ENCODE measurements at regions not wholly inside any gene's neighbourhood (a gene's known extent, or its start where the extent isn't known, plus 50 kb on each side); places are given as distances from the start of the nearest gene placed in this dataset.

- H3K4me1 Mint-ChIP-seq: no peaks in the 10 kb centered on the region
- no peak overlapping the region for H3K27ac Mint-ChIP-seq
- TF ChIP-seq ZNF121 (CRISPR knock-in tag; IDR thresholded peaks at IDR 0.05) (no peak), E2F1 (CRISPR knock-in tag; IDR thresholded peaks at IDR 0.05) (no peak), USF1 (CRISPR knock-in tag; IDR thresholded peaks at IDR 0.05) (no peak), IRF2 (CRISPR knock-in tag; IDR thresholded peaks at IDR 0.05; ENCODE audit: borderline replicate concordance, low read depth) (no peak), RORB (CRISPR knock-in tag; IDR thresholded peaks at IDR 0.05) (no peak), JAZF1 (CRISPR knock-in tag; IDR thresholded peaks at IDR 0.05) (no peak), KAT7 (CRISPR knock-in tag; IDR thresholded peaks at IDR 0.05; ENCODE audit: borderline replicate concordance) (no peak), NFE2L1 (CRISPR knock-in tag; IDR thresholded peaks at IDR 0.05) (no peak), MXD4 (CRISPR knock-in tag; IDR thresholded peaks at IDR 0.05; ENCODE audit: borderline replicate concordance) (no peak), ZNF232 (CRISPR knock-in tag; IDR thresholded peaks at IDR 0.05) (no peak), ZNF671 (CRISPR knock-in tag; IDR thresholded peaks at IDR 0.05) (no peak), FOXK1 (CRISPR knock-in tag; IDR thresholded peaks at IDR 0.05) (no peak), ZSCAN18 (CRISPR knock-in tag; IDR thresholded peaks at IDR 0.05) (no peak), NR2C2 (CRISPR knock-in tag; IDR thresholded peaks at IDR 0.05) (no peak), E2F4 (CRISPR knock-in tag; IDR thresholded peaks at IDR 0.05; ENCODE audit: borderline replicate concordance, low read depth) (no peak), AFF4 (CRISPR knock-in tag; IDR thresholded peaks at IDR 0.05; ENCODE audit: borderline replicate concordance) (no peak)
- CTCF ChIA-PET: no interaction called here
- no peak for ATAC-seq
- POLR2A ChIA-PET: no interaction called here
- no peaks in the 10 kb centered on the region for H3K27me3 Mint-ChIP-seq (ENCODE audit: low read depth)
- H3K36me3 Mint-ChIP-seq: peaks cover 10% of the 10 kb centered on the region
- DNase-seq (ENCODE audit: low spot score): no peak
- H3K4me3 Mint-ChIP-seq: no peak overlapping the region
- peaks cover 29% of the 10 kb centered on the region for H3K9me3 Mint-ChIP-seq
Measured at GRCh38 chr21:29449306-29449950, 150.7 kb downstream of the BACH1 start.

GRCh38 chr21:29450058-29450457 lies 151.3 kb downstream of the BACH1 start:
- ATAC-seq: no peak
- ChIA-PET CTCF (no interaction called here), POLR2A (no interaction called here)
- no peak overlapping the region for H3K27ac Mint-ChIP-seq
- H3K4me1 Mint-ChIP-seq: no peaks in the 10 kb centered on the region
- H3K9me3 Mint-ChIP-seq: peaks cover 29% of the 10 kb centered on the region
- no peak overlapping the region for H3K4me3 Mint-ChIP-seq
- H3K36me3 Mint-ChIP-seq: peaks cover 10% of the 10 kb centered on the region
- DNase-seq (ENCODE audit: low spot score): no peak
- H3K27me3 Mint-ChIP-seq (ENCODE audit: low read depth): no peaks in the 10 kb centered on the region
- no peak for TF ChIP-seq AR (CRISPR knock-in tag; IDR thresholded peaks at IDR 0.05)
- TF ChIP-seq E2F1 (CRISPR knock-in tag; IDR thresholded peaks at IDR 0.05): no peak
- no peak for TF ChIP-seq CBFB (CRISPR knock-in tag; IDR thresholded peaks at IDR 0.05; ENCODE audit: low read depth)
- no peak for TF ChIP-seq AFF4 (CRISPR knock-in tag; IDR thresholded peaks at IDR 0.05; ENCODE audit: borderline replicate concordance)
- TF ChIP-seq ATF1 (CRISPR knock-in tag; IDR thresholded peaks at IDR 0.05): no peak

Data from WTC11 (cell line).